HTR-8/SVneo (cell line): ENCODE measurements at regions not wholly inside any gene's neighbourhood (a gene's known extent, or its start where the extent isn't known, plus 50 kb on each side); places are given as distances from the start of the nearest gene placed in this dataset.
"Not testable (repeated sequence)": the region's sequence is repeated elsewhere in the genome, so short reads cannot be mapped to it uniquely, and the experiment has no call there.

Experiments
- DNase-seq: peaks from one replicate; pipeline ENCODE4 v3.0.0; 2011; ENCODE audit warnings: low spot score, mixed read lengths; ENCODE audit not compliant: insufficient read length
- FAIRE-seq: peaks from 2 replicates; lab custom pipeline; 2011; peaks lifted over from hg19 to GRCh38; lab: Jason Lieb, UNC

GRCh38 chr6:10343320-10343719, 71.6 kb downstream of the TFAP2A start:
- DNase-seq, result no peak

GRCh38 chr6:10341605-10342004, 73.3 kb downstream of the TFAP2A start:
- DNase-seq (no peak), FAIRE-seq (no peak)

More at GRCh38 chr6:10343320-10343719, 71.6 kb downstream of the TFAP2A start:
- FAIRE-seq, result no peak

GRCh38 chr6:10338151-10338550, 76.7 kb downstream of the TFAP2A start:
- DNase-seq (no peak), FAIRE-seq (peak; percentile 58)

GRCh38 chr6:10337376-10337775, 77.5 kb downstream of the TFAP2A start:
- not testable (repeated sequence) for DNase-seq, FAIRE-seq

GRCh38 chr6:10332111-10332510, 82.8 kb downstream of the TFAP2A start:
- DNase-seq (no peak), FAIRE-seq (no peak)

GRCh38 chr6:10331334-10331968, 83.4 kb downstream of the TFAP2A start:
- no peak for FAIRE-seq
- DNase-seq, result no peak

DNA sequence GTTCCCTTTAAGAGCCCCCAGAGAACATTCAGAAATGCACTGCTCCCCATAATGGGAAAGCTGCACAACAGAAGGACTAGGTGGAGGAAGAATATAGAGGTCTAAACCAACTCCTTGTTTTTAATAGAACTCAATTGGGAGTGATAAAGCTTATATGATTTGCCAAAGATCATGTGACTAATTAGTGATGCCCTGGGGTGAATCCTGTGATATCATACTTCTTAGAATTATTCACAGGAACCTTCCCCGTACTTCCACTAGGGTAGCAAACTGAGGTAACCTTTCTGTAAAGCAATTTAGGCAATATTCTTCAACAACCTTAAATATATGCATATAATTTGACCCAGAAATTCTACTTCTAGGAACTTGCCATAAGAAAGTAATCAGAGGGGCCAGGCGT, 84.4 kb downstream of the TFAP2A start:
- DNase-seq, result no peak
- FAIRE-seq, result no peak

DNA sequence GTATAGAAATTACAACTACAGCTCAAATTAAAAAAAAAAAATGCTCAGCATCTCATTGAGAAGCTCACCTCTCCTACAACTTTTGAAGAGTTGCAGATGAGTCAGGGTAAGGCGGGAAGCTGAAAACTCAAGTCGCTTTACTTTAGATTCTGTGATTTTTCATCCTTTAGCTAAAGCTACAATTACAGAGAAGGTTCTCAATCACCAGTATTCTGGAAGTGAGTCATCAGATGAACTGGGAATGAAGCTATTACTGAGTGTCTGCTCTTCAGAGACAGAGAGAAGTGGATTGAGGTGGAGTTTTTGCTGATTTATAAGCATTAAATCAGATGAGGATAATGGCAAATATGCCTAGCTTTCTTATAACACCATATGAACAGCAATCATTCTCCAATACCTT, 91.9 kb downstream of the TFAP2A start:
- peak; percentile 81 for FAIRE-seq
- DNase-seq, result peak; percentile 56

DNA sequence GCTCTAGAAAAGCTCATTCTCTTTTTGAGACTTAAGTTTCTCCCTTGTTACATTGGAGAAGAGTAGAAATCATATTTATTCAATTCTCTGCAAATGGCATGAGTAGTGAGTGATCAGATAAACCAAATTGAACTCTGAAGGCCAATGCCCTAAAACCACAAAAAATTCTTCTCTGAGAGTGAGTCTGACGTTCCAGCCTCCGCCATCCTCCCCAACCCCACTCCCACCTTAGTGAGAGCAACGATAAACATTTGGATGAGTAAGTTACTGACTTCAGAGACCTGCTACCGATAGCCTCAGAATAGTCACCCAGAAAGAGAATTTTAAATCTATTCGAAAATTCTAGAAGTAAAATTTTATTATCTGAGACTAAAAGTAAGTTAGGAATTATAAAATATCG, 94.6 kb downstream of the TFAP2A start:
- FAIRE-seq (no peak), DNase-seq (no peak)

DNA sequence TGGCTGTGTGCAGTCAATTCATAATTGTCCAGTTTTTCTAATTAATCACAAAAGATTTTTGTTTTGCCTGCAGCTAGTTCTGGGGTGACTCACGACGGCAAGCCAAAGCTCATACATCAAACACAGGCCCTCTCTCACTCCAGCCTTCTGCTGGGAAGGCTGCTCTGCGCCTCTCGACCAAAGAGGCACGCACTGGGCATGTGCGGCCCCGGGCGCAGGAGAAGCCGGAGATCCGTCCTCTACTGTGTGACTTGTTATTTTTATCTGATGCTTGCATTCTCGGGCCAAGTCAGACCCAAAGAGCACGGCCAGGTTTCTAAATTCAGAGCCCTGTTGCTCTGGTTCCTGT, 98.5 kb downstream of the TFAP2A start:
- DNase-seq (peak; percentile 85), FAIRE-seq (peak; percentile 86)

GRCh38 chr6:10315658-10316372, 99.1 kb downstream of the TFAP2A start:
- FAIRE-seq (no peak), DNase-seq (no peak)

- DNase-seq, result no peak
- no peak for FAIRE-seq
These were observed 99.8 kb downstream of the TFAP2A start for GRCh38 chr6:10315034-10315433.

DNA sequence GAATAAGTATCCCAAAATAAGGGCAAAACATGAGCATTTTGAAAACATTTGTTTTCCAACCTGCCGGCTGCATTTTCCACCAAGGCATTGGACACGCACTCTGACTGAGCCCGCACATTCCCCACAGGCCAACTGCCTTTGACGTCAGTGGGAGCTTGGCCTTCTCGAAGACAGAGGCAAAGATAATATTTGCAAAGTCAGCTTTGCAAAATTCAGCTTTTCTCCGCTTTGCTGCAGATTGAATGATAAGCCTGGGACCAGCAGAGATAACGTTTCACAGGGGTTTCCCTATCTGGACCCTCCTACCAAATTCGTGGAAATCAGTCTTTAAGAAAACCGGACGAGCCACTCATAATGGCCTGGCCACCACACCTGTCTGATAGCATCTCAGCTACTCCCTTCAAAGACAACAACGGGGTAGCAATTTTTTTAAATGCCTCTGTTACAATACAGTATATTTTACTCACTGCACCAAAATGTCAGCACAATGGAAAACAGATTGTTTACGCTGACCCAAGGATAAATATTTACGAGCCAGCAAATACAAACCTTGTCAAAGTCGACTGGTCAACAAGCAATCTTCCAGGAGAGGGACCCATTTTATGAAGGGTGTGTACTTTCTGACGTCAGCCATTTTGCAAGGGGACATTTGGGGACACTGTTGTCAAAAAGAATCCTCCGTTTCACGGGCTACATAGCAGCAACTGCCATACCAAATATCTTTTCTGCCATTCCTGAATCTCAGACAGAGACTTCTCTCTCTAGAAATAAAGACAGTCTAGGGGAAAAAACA, 100.5 kb downstream of the TFAP2A start:
- FAIRE-seq (peak; percentile 42), DNase-seq (no peak)

DNA sequence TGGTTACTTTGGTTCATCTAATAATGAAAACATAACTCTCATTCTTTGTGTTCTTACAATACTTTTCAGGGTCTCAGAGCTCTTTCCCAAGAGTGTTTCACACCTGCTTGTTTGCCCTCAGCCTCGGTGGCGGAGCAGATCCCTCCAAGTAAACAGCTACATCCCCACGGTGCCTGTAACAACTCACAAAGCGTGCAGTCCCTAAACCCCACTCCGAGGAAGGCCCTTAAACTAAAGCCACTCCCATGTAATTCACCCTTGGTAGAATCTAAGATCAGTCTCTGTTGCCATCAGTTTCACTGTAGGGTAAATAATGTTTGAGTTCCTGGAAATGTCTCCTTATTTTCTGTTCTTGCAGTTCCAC, 101.1 kb downstream of the TFAP2A start:
- no peak for FAIRE-seq
- DNase-seq, result no peak

GRCh38 chr6:10312445-10312844, 102.4 kb downstream of the TFAP2A start:
- DNase-seq (no peak), FAIRE-seq (no peak)

GRCh38 chr6:10311546-10312405, 103.1 kb downstream of the TFAP2A start:
- FAIRE-seq, result not testable (repeated sequence)

DNA sequence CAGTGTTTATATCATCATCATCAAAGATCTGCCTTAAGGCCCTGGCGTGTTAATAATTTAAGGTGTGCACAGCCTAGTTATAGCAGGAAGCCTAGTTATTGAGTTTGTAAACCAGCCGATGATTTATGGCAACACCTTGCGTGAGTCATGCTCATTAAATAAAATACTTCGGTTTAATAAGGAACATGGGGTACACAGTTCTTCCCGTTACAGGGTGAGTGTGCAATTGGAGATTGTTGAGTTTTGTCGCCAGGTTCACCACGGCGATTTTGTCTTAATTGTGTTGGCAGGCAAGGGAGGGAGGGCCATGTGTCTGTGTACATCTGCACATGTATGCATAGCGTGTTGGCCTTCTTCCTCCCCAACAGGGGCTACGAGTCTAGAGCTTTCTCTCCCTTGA, 104.0 kb downstream of the TFAP2A start:
- no peak for DNase-seq

More at GRCh38 chr6:10311546-10312405, 103.1 kb downstream of the TFAP2A start:
- DNase-seq, result not testable (repeated sequence)

DNA sequence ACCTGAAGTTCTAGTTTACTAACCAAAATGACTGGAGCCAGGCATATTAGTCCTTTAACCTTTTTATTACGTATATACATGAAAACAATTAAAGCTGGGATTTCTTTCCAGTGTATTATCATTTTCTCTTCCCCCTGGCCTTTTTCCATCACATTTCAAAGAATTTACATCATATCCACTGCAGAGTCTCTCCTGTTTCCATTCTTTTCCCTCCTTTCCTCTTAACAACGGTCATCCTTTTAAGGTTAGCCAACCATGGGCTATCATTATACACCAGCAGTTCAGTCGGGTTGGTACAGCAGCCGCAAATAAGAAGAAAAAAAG, 104.6 kb downstream of the TFAP2A start:
- FAIRE-seq, result no peak
- DNase-seq, result no peak

More for the DNA sequence above, 104.0 kb downstream of the TFAP2A start:
- peak; percentile 28 for FAIRE-seq

- no peak for FAIRE-seq
- no peak for DNase-seq
These were observed 105.2 kb downstream of the TFAP2A start for GRCh38 chr6:10309457-10310329.
